Right lobe of liver (tissue), 4 donors: ENCODE measurements at regions not wholly inside any gene's neighbourhood (a gene's known extent, or its start where the extent isn't known, plus 50 kb on each side); places are given as distances from the start of the nearest gene placed in this dataset.

ENCODE experiments used
- CTCF ChIP-seq, 4 donors: fragments of 200-600 bp in 3 of 4; fragments of 450-650 bp in 1 of 4; IDR thresholded peaks; one replicate each; pipeline versions ENCODE4 v1.5.1 to v1.8.0; 2016 to 2022; ENCODE audit warnings: antibody characterized with exemption in 4 of 4, mild to moderate bottlenecking in 2 of 4
- POLR2A ChIP-seq: fragments of 450-650 bp; IDR thresholded peaks from one replicate; pipeline ENCODE4 v1.6.1; 2017; ENCODE audit warnings: antibody characterized with exemption, mild to moderate bottlenecking
- donor health status: DM: no; HTN: no; CAD: no.
- donor health status: DM: no; HTN: no; CAD: no.
- donor health status: DM: no; HTN: yes; CAD: no.

GRCh38 chr3:189547448-189547847, 83.7 kb upstream of the TP63 start:
- TF ChIP-seq CTCF (IDR thresholded peaks at IDR 0.05) (no peak), POLR2A (no peak)
